ENCODE measurements at regions not wholly inside any gene's neighbourhood (a gene's known extent, or its start where the extent isn't known, plus 50 kb on each side); places are given as distances from the start of the nearest gene placed in this dataset.

- peaks cover 19% of the 10 kb centered on the region for H3K27me3 ChIP-seq (ENCODE audit: low read depth, low read length)
- peak overlapping the region; percentile 77 for H3K27ac ChIP-seq (ENCODE audit: low read length)
- H3K9ac ChIP-seq (ENCODE audit: low read length): peak overlapping the region; percentile 15; the same call in 1 of the 2 replicates
- no peaks in the 10 kb centered on the region for H3K36me3 ChIP-seq (replicated peaks; ENCODE audit: low read depth, low read length)
- peak overlapping the region; percentile 65 for H3K4me2 ChIP-seq (ENCODE audit: low read length)
- H3K9me3 ChIP-seq (ENCODE audit: insufficient read depth, low read length): no peaks in the 10 kb centered on the region
- no peaks in the 10 kb centered on the region for H3K79me2 ChIP-seq (ENCODE audit: low read length)
- TF ChIP-seq CTCF (IDR thresholded peaks at IDR 0.05; ENCODE audit: low read depth, low read length) (no peak), EZH2phosphoT487 (IDR thresholded peaks at IDR 0.05; ENCODE audit: low read depth) (no peak)
- H4K20me1 ChIP-seq (ENCODE audit: insufficient read depth, low read length): no peaks in the 10 kb centered on the region
- peaks cover 63% of the 10 kb centered on the region for H3K4me1 ChIP-seq (ENCODE audit: low read length)
- no peak overlapping the region for H2AFZ ChIP-seq (ENCODE audit: low read depth, low read length)
- peak overlapping the region; percentile 25 for H3K4me3 ChIP-seq (ENCODE audit: low read length)
Observed at GRCh38 chr15:96261575-96262034, 68.9 kb upstream of the NR2F2 start.

- Histone ChIP-seq H4K20me1 (ENCODE audit: insufficient read depth, low read length) (no peaks in the 10 kb centered on the region), H3K4me1 (ENCODE audit: low read length) (peaks cover 61% of the 10 kb centered on the region), H3K36me3 (replicated peaks; ENCODE audit: low read depth, low read length) (no peaks in the 10 kb centered on the region), H3K79me2 (ENCODE audit: low read length) (no peaks in the 10 kb centered on the region), H3K4me2 (ENCODE audit: low read length) (peak overlapping the region; percentile 65), H3K4me3 (ENCODE audit: low read length) (0 out of 2 replicates have a peak overlapping the region, but pooled peaks have one; percentile 25), H3K9ac (ENCODE audit: low read length) (peak overlapping the region; percentile 15; the same call in 1 of the 2 replicates), H3K27ac (ENCODE audit: low read length) (peak overlapping the region; percentile 77), H3K27me3 (ENCODE audit: low read depth, low read length) (peaks cover 22% of the 10 kb centered on the region), H3K9me3 (ENCODE audit: insufficient read depth, low read length) (no peaks in the 10 kb centered on the region), H2AFZ (ENCODE audit: low read depth, low read length) (no peak overlapping the region)
- TF ChIP-seq EZH2phosphoT487 (IDR thresholded peaks at IDR 0.05; ENCODE audit: low read depth) (no peak), CTCF (IDR thresholded peaks at IDR 0.05; ENCODE audit: low read depth, low read length) (no peak)
Observed at GRCh38 chr15:96262097-96262496, 68.4 kb upstream of the NR2F2 start.

- Histone ChIP-seq H3K36me3 (replicated peaks; ENCODE audit: low read depth, low read length) (no peaks in the 10 kb centered on the region), H3K4me3 (ENCODE audit: low read length) (no peak overlapping the region), H3K4me1 (ENCODE audit: low read length) (peaks cover 61% of the 10 kb centered on the region), H3K27me3 (ENCODE audit: low read depth, low read length) (peaks cover 27% of the 10 kb centered on the region), H3K79me2 (ENCODE audit: low read length) (no peaks in the 10 kb centered on the region), H4K20me1 (ENCODE audit: insufficient read depth, low read length) (no peaks in the 10 kb centered on the region), H3K27ac (ENCODE audit: low read length) (peak overlapping the region; percentile 77; the same call in 1 of the 2 replicates), H3K9me3 (ENCODE audit: insufficient read depth, low read length) (no peaks in the 10 kb centered on the region), H3K9ac (ENCODE audit: low read length) (no peak overlapping the region), H2AFZ (ENCODE audit: low read depth, low read length) (no peak overlapping the region), H3K4me2 (ENCODE audit: low read length) (peak overlapping the region; percentile 65)
- TF ChIP-seq CTCF (IDR thresholded peaks at IDR 0.05; ENCODE audit: low read depth, low read length) (no peak), EZH2phosphoT487 (IDR thresholded peaks at IDR 0.05; ENCODE audit: low read depth) (no peak)
Observed at GRCh38 chr15:96262549-96263489, 67.7 kb upstream of the NR2F2 start.

GRCh38 chr15:96264351-96264798, 66.1 kb upstream of the NR2F2 start:
- no peak overlapping the region for H3K4me3 ChIP-seq (ENCODE audit: low read length)
- peak overlapping the region; percentile 6 for H3K4me2 ChIP-seq (ENCODE audit: low read length)
- H2AFZ ChIP-seq (ENCODE audit: low read depth, low read length): no peak overlapping the region
- no peaks in the 10 kb centered on the region for H4K20me1 ChIP-seq (ENCODE audit: insufficient read depth, low read length)
- no peaks in the 10 kb centered on the region for H3K36me3 ChIP-seq (replicated peaks; ENCODE audit: low read depth, low read length)
- no peak overlapping the region for H3K27ac ChIP-seq (ENCODE audit: low read length)
- TF ChIP-seq CTCF (IDR thresholded peaks at IDR 0.05; ENCODE audit: low read depth, low read length) (no peak), EZH2phosphoT487 (IDR thresholded peaks at IDR 0.05; ENCODE audit: low read depth) (no peak)
- H3K9ac ChIP-seq (ENCODE audit: low read length): no peak overlapping the region
- H3K4me1 ChIP-seq (ENCODE audit: low read length): peaks cover 56% of the 10 kb centered on the region
- H3K9me3 ChIP-seq (ENCODE audit: insufficient read depth, low read length): no peaks in the 10 kb centered on the region
- H3K79me2 ChIP-seq (ENCODE audit: low read length): no peaks in the 10 kb centered on the region
- H3K27me3 ChIP-seq (ENCODE audit: low read depth, low read length): peaks cover 27% of the 10 kb centered on the region

Data from OCI-LY3 (cell line).